Activated T-cell treated with anti-CD3 and anti-CD28 coated beads for 24 hours (primary cell): ENCODE measurements at regions not wholly inside any gene's neighbourhood (a gene's known extent, or its start where the extent isn't known, plus 50 kb on each side); places are given as distances from the start of the nearest gene placed in this dataset.

ENCODE experiments used
- DNase-seq: peaks from one replicate; pipeline ENCODE4 v3.0.0-alpha.2; 2020; ENCODE audit warnings: low read depth

- no peak for DNase-seq
Measured at GRCh38 chrY:15510984-15511650, 986.8 kb downstream of the NLGN4Y start.

- DNase-seq, result no peak
Measured at GRCh38 chrY:15535131-15535530, 1010.8 kb downstream of the NLGN4Y start.

GRCh38 chrY:15535784-15536511, 1011.6 kb downstream of the NLGN4Y start:
- DNase-seq, result peak; percentile 0

- DNase-seq, result no peak
Measured at GRCh38 chrY:15540516-15540915, 1016.2 kb downstream of the NLGN4Y start.

- no peak for DNase-seq
Measured at GRCh38 chrY:15546177-15546754, 1021.9 kb downstream of the NLGN4Y start.

- DNase-seq, result no peak
Measured at GRCh38 chrY:15552074-15552473, 1027.7 kb downstream of the NLGN4Y start.

GRCh38 chrY:15554991-15555390, 1030.7 kb downstream of the NLGN4Y start:
- DNase-seq, result no peak

GRCh38 chrY:15559169-15559568, 1034.8 kb downstream of the NLGN4Y start:
- no peak for DNase-seq

- no peak for DNase-seq
Measured at GRCh38 chrY:15560840-15561239, 1036.5 kb downstream of the NLGN4Y start.

GRCh38 chrY:15561501-15562289, 1037.4 kb downstream of the NLGN4Y start:
- DNase-seq, result no peak

GRCh38 chrY:15577886-15578285, 1053.6 kb downstream of the NLGN4Y start:
- no peak for DNase-seq

- no peak for DNase-seq
Measured at GRCh38 chrY:15578761-15579160, 1054.4 kb downstream of the NLGN4Y start.

- no peak for DNase-seq
Measured at GRCh38 chrY:15579245-15579644, 1054.9 kb downstream of the NLGN4Y start.

- DNase-seq, result no peak
Measured at GRCh38 chrY:15583111-15583510, 1058.8 kb downstream of the NLGN4Y start.

GRCh38 chrY:15592957-15593356, 1068.6 kb downstream of the NLGN4Y start:
- no peak for DNase-seq

GRCh38 chrY:15593476-15594160, 1069.3 kb downstream of the NLGN4Y start:
- no peak for DNase-seq

GRCh38 chrY:15594179-15594578, 1069.8 kb downstream of the NLGN4Y start:
- no peak for DNase-seq

- DNase-seq, result no peak
Measured at GRCh38 chrY:15600565-15600964, 1076.2 kb downstream of the NLGN4Y start.

GRCh38 chrY:15624370-15624769, 1100.0 kb downstream of the NLGN4Y start:
- no peak for DNase-seq

GRCh38 chrY:15624928-15625327, 1100.6 kb downstream of the NLGN4Y start:
- no peak for DNase-seq

- no peak for DNase-seq
Measured at GRCh38 chrY:15648198-15648597, 1123.9 kb downstream of the NLGN4Y start.

- DNase-seq, result no peak
Measured at GRCh38 chrY:15650056-15650455, 1125.7 kb downstream of the NLGN4Y start.
